ENCODE measurements at regions not wholly inside any gene's neighbourhood (a gene's known extent, or its start where the extent isn't known, plus 50 kb on each side); places are given as distances from the start of the nearest gene placed in this dataset.

DNA sequence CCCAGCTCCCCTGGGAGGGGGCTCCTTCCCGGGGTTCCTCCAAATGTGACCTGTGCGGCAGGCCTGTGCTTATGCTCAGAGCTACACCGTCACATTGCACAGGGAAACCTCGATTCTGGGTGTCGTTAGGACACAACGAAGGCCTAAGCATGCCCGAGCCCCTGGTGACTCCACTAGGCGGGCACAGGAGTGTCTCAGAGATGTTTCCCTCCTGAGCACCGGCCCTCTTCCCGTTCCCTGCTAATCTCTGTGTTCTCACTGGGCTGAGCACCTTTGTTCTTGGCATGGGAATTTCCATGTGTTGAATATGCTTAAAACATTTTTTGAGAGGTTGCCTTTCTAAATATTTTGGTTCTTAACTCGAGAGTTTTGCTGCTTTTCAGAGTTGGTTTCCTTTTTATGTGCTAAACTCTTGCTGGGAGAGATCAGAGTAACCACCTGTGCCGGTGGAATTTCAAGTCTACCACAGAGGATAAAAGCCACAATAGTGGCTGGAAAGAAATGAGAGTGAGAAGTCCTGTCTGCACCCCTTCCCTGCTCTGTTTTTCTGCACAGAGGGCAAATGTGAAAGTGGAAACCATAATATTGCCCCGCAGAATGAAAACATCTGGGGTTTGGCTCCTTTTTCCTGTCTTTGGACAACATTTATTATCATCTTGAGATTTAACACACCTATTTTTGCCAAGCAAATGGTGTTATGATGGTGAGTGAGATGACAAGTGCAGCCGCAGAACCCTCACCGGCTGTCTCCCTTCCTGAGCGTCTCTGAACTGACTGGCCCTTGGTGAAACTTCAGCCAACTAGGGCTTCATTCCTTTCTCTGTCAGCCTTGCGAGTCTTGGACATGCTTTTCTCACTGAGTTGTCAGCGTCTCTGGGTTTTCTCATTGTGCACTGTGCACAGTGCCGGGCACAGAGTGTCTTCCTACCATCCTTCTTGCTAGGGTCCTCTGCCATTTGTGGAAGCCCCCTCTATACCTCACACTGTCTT, 154.1 kb downstream of the VAPA start:
- TF ChIP-seq POLR2AphosphoS5 (IDR thresholded peaks at IDR 0.05; ENCODE audit: borderline replicate concordance, low read depth, low read length) (no peak), EZH2 (IDR thresholded peaks at IDR 0.05) (no peak), FOXP2 (optimal IDR thresholded peaks at IDR 0.05; ENCODE audit: control extremely low read depth, extremely low read length, insufficient read depth) (no peak)
